ENCODE measurements at regions not wholly inside any gene's neighbourhood (a gene's known extent, or its start where the extent isn't known, plus 50 kb on each side); places are given as distances from the start of the nearest gene placed in this dataset.

- no peak for TF ChIP-seq ZNF561 (tag by site-specific recombination; IDR thresholded peaks at IDR 0.05; ENCODE audit: borderline replicate concordance)
- TF ChIP-seq ZNF624 (tag by site-specific recombination; IDR thresholded peaks at IDR 0.05), result no peak
- TF ChIP-seq CTCF (tag by site-specific recombination; IDR thresholded peaks at IDR 0.05), result no peak
- TF ChIP-seq, protein P1, sequence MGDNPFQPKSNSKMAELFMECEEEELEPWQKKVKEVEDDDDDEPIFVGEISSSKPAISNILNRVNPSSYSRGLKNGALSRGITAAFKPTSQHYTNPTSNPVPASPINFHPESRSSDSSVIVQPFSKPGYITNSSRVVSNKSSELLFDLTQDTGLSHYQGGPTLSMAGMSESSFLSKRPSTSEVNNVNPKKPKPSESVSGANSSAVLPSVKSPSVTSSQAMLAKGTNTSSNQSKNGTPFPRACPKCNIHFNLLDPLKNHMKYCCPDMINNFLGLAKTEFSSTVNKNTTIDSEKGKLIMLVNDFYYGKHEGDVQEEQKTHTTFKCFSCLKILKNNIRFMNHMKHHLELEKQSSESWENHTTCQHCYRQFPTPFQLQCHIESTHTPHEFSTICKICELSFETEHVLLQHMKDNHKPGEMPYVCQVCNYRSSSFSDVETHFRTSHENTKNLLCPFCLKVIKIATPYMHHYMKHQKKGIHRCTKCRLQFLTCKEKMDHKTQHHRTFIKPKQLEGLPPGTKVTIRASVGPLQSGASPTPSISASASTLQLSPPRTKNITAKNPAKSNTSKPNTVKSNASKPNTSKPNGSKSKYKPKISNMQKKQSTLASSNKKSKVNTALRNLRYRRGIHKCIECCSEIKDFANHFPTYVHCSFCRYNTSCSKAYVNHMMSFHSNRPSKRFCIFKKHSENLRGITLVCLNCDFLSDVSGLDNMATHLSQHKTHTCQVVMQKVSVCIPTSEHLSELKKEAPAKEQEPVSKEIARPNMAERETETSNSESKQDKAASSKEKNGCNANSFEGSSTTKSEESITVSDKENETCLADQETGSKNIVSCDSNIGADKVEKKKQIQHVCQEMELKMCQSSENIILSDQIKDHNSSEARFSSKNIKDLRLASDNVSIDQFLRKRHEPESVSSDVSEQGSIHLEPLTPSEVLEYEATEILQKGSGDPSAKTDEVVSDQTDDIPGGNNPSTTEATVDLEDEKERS (tag by site-specific recombination; IDR thresholded peaks at IDR 0.05), result no peak
- TF ChIP-seq ZNF138 (tag by site-specific recombination; IDR thresholded peaks at IDR 0.05; ENCODE audit: borderline replicate concordance), result no peak
- no peak for TF ChIP-seq ZNF555 (tag by site-specific recombination; conservative IDR thresholded peaks at IDR 0.05)
- no peak for TF ChIP-seq ZBTB26 (tag by site-specific recombination; optimal IDR thresholded peaks at IDR 0.05)
- no peak for TF ChIP-seq ZNF513 (tag by site-specific recombination; IDR thresholded peaks at IDR 0.05)
- TF ChIP-seq ATF2 (tag by site-specific recombination; IDR thresholded peaks at IDR 0.05; ENCODE audit: low read depth), result no peak
- no peak for TF ChIP-seq KLF16 (tag by site-specific recombination; IDR thresholded peaks at IDR 0.05)
- no peak for TF ChIP-seq ZNF274 (IDR thresholded peaks at IDR 0.05; ENCODE audit: low read length)
- no peak for TF ChIP-seq ZNF274 (tag by site-specific recombination; IDR thresholded peaks at IDR 0.05; ENCODE audit: borderline replicate concordance)
These were observed 230.2 kb upstream of the RIMS1 start for GRCh38 chr6:71656121-71656520.
